ENCODE measurements at regions not wholly inside any gene's neighbourhood (a gene's known extent, or its start where the extent isn't known, plus 50 kb on each side); places are given as distances from the start of the nearest gene placed in this dataset.

- TF ChIP-seq ZNF175 (tag by site-specific recombination; IDR thresholded peaks at IDR 0.05) (no peak), CTCF (tag by site-specific recombination; IDR thresholded peaks at IDR 0.05) (no peak), HOXA7 (CRISPR knock-in tag; IDR thresholded peaks at IDR 0.05; ENCODE audit: borderline replicate concordance) (no peak), ZNF488 (tag by site-specific recombination; IDR thresholded peaks at IDR 0.05) (no peak), ZNF292 (tag by site-specific recombination; IDR thresholded peaks at IDR 0.05; ENCODE audit: borderline replicate concordance, low read depth) (no peak), ZNF513 (tag by site-specific recombination; IDR thresholded peaks at IDR 0.05) (no peak), ZFP41 (tag by site-specific recombination; IDR thresholded peaks at IDR 0.05; ENCODE audit: borderline replicate concordance) (no peak), ZBTB7A (tag by site-specific recombination; IDR thresholded peaks at IDR 0.05; ENCODE audit: low read depth) (no peak), ELK4 (IDR thresholded peaks at IDR 0.05; ENCODE audit: borderline replicate concordance, low read depth, low read length) (no peak), ZNF324 (tag by site-specific recombination; IDR thresholded peaks at IDR 0.05) (no peak)
Observed at GRCh38 chr9:85289142-85289541, 452.6 kb downstream of the AGTPBP1 start.
